ENCODE measurements at regions not wholly inside any gene's neighbourhood (a gene's known extent, or its start where the extent isn't known, plus 50 kb on each side); places are given as distances from the start of the nearest gene placed in this dataset.
A peak's percentile ranks its signal among the peaks of the same experiment; 100 is the strongest.
"Not testable (repeated sequence)": the region's sequence is repeated elsewhere in the genome, so short reads cannot be mapped to it uniquely, and the experiment has no call there.

DNA sequence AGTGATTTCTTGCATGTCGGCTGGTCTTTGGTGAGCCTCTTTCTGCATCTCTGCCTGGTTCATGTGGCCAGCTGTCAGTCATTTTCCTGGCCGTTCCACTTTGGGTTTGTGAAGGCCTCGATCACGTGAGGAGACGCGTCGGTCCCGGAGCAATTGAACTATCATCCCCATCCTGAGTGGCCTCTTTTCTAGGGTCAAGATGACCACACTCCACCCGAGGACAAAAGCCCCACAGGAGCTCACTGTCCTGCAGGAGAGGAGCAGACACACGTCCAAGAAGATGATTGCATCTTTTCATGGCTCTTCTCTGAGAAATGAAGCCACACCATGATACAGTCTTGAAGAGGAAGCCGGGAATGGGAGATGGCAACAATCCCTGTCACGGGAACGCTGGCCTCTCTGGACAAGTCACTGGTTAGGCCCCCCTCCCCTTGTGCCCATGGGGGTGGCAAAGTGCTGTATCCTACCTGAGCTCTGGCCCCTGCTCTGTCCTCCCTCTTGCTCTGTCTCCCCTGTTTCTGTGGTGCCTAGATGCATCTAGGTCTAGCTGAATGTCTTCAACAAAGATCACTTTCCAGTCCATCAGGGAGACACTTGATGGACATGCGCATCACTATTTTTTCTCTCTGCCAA is 291.4 kb upstream of the ZNF337 start:
- not testable (repeated sequence) for DNase-seq (ENCODE audit: low read depth in 3 of 3)

DNA sequence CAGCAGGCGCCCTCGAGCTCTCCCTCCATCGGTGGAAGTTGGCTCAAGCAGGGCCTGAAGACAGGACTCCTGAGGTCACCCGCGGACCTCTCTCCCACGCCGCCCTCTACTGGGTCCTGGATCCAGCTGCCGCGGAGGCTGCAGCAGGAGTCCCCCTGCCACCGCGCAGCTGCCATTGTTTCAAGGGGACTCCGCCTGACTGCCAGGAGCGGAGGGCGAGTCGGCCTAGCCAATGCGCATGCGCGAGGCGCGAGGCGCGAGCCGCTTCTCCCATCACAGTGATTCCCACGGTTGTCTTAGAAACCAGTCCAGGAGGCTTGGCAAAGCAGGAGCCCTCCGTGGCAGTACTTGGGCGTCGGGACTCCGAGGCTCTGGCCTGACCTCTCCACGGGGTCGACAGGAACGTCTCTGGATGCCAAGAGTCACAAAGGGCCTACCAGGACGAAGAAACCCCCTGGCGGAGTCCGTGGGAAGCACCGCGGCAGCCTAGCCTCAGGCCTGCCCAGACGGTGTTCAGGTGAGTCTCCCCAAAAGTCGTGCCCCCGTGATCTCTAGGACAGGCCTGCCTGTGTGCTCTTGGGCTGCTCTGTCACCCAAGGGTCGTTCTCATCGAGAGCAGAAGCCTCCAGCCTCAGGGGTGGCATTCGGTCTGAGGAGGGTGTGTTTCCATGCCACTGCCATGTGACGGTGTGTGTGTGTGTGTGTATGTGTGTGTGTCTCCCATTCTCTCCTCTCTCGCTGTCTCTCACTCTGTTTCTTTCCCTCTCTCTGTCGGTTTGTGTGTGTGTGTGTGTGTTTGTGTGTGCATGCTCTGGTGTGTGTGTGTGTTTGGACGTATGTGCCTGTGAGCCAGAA is 290.6 kb upstream of the ZNF337 start:
- peak in 2 of 3 donors; percentile 16 to 31 for DNase-seq (ENCODE audit: low read depth in 3 of 3)

DNA sequence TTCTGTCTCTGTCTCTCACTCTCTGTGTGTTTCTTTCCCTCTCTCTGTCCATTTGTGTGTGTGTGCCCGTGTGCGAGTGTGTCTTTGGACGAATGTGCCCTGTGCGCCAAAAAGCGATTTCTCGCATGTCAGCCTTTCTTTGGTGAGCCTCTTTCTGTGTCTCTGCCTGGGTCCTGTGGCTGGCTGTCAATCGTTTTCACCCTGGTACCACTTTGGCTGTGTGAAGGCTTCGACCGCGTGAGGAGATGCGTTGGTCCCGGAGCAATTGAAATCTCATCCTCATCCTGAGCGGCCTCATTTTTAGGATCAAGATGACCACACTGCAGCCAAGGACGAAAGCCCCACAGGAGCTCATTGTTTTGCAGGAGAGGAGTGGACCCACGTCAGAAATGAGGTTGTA is 288.9 kb upstream of the ZNF337 start:
- DNase-seq (ENCODE audit: low read depth in 3 of 3) = no peak

DNA sequence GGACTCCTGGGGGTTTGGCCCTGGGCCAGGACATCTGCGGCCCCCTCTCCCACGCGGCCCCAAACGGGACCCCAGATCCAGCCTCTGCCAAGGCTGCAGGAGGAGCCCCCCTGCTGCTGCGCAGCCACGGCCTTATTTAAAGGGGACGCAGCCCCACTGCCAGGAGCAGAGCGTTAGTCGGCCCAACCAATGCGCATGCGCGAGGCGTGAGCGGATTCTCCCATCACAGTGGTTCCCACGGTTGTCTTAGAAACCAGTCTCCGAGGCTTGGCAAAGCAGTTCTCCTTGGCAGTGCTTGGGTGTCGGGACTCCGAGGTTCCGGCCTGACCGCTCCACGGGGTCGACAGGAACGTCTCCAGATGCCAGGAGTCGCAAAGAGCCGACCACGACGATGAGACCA is 288.3 kb upstream of the ZNF337 start:
- DNase-seq (ENCODE audit: low read depth in 3 of 3) = peak in 2 of 3 donors; percentile 10 to 25

DNA sequence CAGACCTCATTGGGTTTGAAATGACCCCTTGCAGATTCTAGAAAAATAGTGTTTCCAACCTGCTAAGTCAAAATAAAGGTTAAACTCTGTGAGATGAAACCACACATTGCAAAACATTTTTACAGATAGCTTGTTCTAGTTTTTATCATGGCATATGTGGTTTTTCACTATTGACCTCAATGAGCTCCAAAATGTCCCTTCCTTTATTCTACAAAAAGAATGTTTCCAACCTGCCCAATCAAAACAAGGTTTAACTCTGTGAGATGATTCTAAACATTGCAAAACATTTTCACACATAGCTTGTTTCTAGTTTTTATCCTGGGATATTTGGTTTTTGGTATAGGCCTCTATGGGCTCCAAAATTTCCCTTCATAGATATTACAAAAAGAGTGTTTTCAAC is 286.0 kb upstream of the ZNF337 start:
- not testable (repeated sequence) for DNase-seq (ENCODE audit: low read depth in 3 of 3)

DNA sequence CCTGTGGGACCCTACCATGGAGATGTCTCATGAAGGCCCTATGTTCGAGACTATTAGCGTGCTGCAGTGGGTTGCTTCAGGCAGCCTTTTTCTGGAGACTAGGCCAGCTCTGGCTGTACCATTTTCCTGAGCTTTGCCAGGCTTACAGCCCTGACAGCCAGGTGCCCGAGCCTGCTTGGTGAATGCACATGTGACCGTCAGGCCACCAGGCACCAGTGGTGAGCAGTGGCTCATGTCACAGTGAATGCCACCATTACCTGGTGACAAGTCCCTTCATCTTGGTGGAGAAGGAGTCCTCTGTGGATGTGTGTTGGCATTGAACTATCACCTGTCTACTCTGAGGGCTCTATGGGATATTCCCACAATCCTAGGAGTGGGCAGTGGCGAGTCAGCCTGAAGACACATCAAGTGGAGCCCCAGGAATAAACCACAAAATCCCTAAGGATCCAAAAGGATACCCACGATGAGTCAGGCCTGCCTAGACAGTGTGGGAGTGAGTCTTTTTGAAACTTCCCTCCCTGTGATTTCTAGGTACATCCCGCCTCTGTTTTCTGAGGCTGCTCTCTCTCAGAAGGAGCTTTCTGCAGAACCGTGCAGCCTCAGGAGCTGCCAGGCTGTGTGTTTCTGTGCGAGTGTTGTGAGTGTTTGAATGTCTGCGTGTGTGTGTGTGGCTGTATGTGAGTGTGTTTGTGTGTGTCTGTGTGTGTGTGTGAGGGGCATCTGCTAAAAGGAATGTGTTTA is 282.0 kb upstream of the ZNF337 start:
- not testable (repeated sequence) for DNase-seq (ENCODE audit: low read depth in 3 of 3)

DNA sequence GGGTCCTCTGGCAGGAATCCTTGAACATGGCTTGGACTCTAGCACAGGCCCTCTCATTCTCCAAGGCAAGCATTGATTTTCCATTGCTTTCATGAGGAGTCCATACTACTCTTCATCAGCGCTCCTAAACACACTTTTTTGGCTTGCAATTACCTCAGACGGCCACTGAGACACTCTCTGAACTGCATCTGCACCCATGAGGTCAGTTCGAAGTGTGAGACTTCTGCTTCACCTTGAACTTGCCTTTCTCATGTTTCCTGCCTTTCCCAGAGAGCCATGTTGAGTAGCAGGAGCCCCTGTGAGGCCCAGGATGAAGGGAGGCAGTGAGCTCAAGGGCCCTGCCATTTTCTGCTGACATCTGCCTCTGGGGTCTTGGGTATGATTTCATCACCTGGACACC is 279.2 kb upstream of the ZNF337 start:
- DNase-seq (ENCODE audit: low read depth in 3 of 3) = not testable (repeated sequence)

DNA sequence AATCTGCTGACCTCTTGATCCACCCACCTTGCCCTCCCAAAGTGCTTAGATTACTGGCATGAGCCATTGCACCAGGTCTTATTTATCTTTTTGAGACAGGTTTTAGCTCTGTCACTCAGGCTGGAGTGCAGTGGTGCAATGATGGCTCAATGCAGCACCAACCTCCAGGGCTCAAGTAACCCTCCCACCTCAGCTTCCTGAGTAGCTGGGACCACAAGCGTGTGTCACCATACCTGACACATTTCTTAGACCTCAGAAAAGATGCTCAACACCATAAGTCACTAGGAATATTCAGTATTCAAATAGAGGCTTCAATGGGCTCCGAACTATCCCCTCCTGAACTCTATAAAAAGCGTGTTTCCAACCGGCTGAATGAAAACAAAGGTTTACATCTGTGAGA is 268.6 kb upstream of the ZNF337 start:
- not testable (repeated sequence) for DNase-seq (ENCODE audit: low read depth in 3 of 3)

DNA sequence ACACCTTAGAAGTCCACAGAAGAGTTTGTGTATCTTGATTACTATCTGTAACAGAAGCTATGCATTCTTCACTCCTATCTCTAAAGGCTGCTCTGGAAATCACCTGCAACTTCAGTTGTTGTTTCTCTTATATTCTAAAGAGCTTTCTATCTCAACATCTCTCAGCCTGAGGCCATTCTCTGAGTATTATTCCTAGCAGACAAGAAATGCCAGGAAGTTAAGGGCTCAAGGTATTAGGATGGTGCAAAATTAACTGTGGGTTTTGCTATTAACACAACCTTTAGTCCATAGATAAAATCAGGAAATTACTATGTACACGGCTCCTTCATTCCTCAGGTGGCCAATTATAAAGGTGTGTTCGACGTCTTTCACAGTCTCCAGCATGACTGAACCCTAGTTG is 257.2 kb upstream of the ZNF337 start:
- DNase-seq (ENCODE audit: low read depth in 3 of 3) = not testable (repeated sequence)

DNA sequence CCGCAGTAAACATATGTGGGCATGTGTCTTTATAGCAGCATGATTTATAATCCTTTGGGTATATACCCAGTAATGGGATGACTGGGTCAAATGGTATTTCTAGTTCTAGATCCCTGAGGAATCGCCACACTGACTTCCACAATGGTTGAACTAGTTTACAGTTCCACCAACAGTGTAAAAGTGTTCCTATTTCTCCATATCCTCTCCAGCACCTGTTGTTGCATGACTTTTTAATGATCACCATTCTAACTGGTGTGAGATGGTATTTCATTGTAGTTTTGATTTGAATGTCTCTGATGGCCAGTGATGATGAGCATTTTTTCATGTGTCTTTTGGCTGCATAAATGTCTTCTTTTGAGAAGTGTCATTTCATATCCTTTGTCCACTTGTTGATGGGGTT is 238.6 kb upstream of the ZNF337 start:
- not testable (repeated sequence) for DNase-seq (ENCODE audit: low read depth in 3 of 3)

DNA sequence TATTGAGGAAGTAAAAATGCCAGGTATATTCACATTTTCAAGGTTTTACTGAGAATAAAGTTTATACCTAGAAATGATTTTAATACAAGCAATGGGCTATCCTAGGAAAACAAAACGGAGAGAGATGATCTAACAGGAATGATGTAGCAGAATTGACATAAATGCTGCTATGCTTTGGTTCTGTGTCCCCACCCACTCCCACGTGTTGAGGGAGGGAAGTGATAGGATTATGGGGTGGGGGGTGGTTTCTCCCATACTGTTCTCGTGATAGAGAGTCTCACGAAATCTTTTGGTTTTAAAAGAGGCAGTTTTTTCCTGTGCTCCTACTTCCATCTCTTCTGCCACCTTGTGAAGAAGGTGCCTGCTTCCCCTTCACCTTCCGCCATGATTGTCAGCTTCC is 236.2 kb upstream of the ZNF337 start:
- not testable (repeated sequence) for DNase-seq (ENCODE audit: low read depth in 3 of 3)

DNA sequence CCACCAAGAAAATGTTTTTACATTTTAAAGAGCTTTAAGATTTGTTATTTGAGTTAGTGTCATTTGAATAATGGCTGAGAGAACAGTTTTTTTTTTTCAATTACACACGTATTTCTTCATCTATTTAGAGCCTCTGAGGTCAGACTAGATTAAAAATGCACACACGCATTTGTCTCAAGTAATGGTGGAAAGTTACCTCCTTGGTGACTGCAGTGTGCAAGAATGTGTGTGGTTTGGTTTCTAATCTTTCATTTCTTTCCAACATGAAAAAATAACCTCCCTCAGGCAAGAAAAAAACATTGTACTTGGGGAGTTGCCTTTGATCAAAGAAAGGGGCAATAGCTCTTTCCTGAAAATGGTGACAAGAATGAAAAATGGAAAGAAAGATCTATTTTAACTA is 235.5 kb upstream of the ZNF337 start:
- not testable (repeated sequence) for DNase-seq (ENCODE audit: low read depth in 3 of 3)

DNA sequence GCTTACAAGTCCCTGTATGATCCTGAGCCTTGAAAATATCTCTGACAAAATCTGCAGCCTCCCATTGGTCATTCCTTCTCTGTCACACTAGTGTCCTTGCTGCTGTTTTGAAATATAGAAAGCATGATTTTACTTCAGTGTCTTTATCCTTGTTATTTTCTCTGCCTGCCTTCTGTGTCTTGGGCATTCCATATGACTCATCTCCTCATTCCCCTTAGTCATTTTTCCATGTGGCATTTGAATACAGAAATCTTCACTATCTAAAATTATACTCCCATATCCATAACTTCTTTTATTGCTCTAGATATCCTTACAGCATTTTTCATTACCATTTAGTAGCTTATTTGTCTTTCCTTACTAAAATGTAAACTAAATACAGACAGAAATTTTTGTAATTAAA is 205.7 kb upstream of the ZNF337 start:
- DNase-seq (ENCODE audit: low read depth in 3 of 3) = not testable (repeated sequence)

DNA sequence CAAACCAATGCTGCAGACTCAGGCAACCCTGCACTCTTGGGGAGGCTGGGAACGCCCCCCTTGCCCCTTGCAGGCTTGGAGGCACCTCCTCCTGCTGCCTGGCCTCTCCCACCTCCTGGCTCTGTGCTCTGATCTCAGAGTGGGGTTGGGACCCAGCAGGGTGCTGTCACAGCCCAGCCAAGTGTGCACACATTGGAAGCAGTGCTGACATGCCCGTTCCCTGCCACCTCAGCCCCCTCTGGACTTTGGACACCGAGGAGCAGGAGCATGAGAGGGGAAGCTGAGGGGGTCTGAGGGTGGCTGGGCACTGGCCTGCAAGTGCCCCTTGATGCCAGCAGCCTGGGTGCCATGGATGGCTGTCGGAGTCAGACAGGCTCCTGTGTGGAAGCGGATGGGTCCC is 202.0 kb upstream of the ZNF337 start:
- DNase-seq (ENCODE audit: low read depth in 3 of 3) = not testable (repeated sequence)

DNA sequence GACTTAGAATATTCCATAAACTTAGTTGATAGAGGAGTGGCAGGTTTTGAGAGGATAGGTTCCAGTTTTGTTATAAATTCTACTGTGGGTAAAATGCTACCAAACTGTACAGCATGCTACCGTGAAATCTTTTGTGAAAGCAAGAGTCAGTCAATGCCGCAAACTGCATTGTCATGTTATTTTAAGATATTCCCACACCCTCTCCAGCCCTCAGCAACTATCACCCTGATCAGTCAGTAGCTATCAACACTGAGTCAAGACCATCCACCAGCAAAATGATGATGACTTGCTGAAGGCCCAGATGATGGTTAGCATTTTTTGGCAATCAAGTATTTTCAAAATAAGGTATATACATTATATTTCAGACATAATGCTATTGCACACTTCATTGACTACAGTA is 182.4 kb upstream of the ZNF337 start:
- DNase-seq (ENCODE audit: low read depth in 3 of 3) = not testable (repeated sequence)

DNA sequence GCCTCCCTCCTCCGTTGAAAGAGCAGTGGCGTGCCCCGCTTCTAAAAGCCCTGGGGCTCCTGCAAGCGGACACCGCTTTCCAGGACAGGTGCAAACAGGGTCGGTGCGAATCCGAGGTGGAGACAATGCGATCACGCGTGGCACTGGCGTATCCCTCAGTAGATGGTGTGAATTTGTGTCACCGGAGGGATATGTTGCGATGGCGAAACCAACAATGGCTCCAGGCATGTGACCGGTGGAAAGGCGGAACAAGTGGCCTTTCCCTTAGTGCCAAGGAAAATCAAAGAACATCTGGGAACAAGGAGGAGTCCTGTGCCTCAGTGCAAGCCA is 172.0 kb upstream of the ZNF337 start:
- not testable (repeated sequence) for DNase-seq (ENCODE audit: low read depth in 3 of 3)

DNA sequence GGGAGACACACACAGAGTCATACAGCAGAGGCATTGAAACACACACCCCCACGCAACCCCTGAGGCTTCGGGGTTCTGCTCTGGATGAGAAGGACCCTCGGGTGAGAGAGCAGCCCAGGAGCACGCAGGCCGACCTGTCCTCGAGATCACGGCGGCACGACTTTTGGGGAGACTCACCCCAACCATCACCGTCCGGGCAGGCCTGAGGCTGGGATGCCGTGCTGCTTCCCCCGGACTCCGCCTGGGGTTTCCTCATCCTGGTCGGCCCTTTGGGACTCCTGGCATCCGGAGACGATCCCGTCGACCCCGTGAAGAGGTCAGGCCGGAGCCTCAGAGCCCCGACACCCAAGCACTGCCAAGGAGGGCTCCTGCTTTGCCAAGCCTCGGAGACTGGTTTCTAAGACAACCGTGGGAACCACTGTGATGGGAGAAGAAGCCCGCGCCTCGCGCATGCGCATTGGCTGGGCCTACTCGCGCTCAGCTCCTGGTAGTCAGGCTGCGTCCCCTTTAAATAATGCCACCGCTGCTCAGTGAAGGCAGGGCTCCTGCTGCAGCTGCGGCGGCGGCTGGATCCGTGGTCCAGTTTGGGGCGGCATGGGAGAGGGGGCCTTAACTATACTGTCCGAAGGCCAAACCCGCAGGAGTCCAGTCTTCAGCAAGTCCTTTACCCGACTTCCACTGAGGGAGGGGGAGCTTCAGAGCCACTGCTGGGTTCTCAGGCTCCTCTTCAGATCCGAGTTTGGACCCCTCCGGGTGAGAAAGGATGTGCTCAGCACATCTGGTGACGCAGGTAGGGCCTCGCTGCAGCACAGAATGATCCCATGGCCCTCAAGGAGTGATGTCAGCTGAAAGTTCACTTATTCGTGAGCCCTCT is 171.4 kb upstream of the ZNF337 start:
- DNase-seq (ENCODE audit: low read depth in 3 of 3) = peak in 2 of 3 donors; percentile 52 to 59

DNA sequence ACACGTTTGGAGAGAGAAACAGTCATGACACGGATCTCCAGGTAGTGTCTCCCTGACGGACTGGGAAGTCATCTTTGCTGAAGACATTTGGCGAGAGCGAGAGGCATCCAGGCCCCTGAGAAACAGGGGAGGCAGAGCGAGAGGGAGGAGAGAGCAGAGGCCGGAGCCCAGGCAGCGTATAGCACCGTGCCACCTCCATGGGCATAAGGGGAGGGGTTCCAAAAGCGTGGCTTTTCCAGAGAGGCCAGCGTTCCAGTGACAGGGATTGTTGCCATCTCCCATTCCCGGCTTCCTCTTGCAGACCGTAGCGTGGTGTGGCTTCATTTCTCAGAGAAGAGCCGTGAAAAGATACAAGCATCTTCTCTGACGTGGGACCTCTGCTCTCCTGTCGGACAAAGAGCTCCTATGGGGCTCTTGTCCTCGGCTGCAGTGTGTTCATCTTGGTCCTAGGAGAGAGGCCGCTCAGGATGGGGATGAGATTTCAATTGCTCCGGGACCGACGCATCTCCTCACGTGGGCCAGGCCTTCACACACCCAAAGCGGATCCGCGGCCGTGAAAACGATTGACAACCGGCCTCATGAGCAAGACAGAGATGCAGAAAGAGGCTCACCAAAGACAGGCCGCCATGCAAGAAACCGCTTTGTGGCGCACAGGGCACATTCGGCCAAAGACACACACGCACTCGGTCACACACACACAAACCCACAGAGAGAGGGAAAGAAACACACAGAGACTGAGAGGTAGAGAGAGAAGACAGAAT is 170.5 kb upstream of the ZNF337 start:
- DNase-seq (ENCODE audit: low read depth in 3 of 3) = not testable (repeated sequence)

DNA sequence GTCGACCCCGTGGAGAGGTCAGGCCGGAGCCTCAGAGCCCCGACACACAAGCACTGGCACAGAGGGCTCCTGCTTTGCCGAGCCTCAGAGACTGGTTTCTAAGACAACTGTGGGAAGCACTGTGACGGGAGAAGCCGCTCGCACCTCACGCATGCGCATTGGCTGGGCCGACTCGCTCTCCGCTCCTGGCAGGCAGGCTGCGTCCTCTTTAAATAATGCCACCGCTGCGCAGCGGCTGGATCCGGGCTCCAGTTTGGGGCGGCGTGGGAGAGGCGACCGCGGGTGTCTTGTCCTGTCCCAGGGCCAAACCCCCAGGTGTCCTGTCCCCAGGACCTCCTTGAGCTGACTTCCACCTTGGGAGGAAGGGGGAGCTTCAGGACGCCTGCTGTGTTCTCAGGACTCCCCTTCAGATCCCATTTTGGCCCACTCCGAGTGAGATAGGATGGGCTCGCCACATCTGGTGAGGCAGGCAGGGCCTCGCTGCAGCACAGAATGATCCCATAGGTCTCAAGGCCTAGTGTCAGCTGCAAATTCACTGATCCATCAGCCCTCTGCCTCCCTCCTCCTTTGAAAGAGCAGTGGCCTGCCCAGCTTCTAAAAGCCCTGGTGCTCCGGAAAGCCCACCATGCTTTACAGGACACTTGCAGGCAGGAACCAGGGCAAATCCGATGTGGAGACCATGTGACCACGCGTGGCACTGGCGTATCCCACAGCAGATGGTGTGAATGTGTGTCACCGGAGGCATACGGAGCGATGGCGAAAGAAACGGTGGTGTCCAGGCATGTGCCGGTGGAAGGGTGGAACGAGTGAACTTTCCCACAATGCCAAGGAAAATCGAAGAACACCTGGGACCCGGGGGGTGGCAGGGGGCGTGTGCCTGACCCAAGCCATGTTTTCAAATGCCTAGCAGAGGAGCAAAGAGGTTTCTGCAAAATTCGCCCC is 169.3 kb upstream of the ZNF337 start:
- peak; percentile 56 to 65 (median 62) for DNase-seq (ENCODE audit: low read depth in 3 of 3)
